Prostate gland (tissue), 2 donors: ENCODE measurements at regions not wholly inside any gene's neighbourhood (a gene's known extent, or its start where the extent isn't known, plus 50 kb on each side); places are given as distances from the start of the nearest gene placed in this dataset.

Experiments
- CTCF ChIP-seq, 4 experiments: fragments of 200-600 bp in 2 of 4; fragments of 450-650 bp in 2 of 4; sonication (generic) in 2 of 4; IDR thresholded peaks; 1 replicate in 3 of 4; 2 replicates in 1 of 4; pipeline ENCODE4 v1.5.1; 2016 to 2019; ENCODE audit warnings: antibody characterized with exemption in 4 of 4, mild to moderate bottlenecking in 2 of 4, moderate library complexity in 2 of 4
- POLR2A ChIP-seq: fragments of 450-650 bp; IDR thresholded peaks from one replicate; pipeline ENCODE4 v1.6.1; 2016; ENCODE audit warnings: antibody characterized with exemption, mild to moderate bottlenecking

- TF ChIP-seq CTCF (IDR thresholded peaks at IDR 0.05) (no peak), POLR2A (no peak)
Measured at GRCh38 chr2:6412533-6413091, 453.1 kb downstream of the CMPK2 start.
